Keratinocyte (primary cell): ENCODE measurements at regions not wholly inside any gene's neighbourhood (a gene's known extent, or its start where the extent isn't known, plus 50 kb on each side); places are given as distances from the start of the nearest gene placed in this dataset.

Source experiments
- DNase-seq: peaks from one replicate; pipeline ENCODE4 v3.0.0-alpha.2; 2011; ENCODE audit warnings: low read depth, missing footprints, low spot score
- FAIRE-seq: peaks from 2 replicates; lab custom pipeline; 2011; peaks lifted over from hg19 to GRCh38; lab: Jason Lieb, UNC
- H2AFZ ChIP-seq: 2 replicates; pipeline ENCODE4 v1.6.0; 2012; ENCODE audit warnings: low read length, control low read depth, inconsistent platforms; ENCODE audit not compliant: control insufficient read depth
- H3K27ac ChIP-seq: 2 replicates; pipeline ENCODE4 v1.5.1; 2011; ENCODE audit warnings: low read length; ENCODE audit not compliant: control insufficient read depth, insufficient read depth
- H3K27me3 ChIP-seq: 3 replicates; pipeline ENCODE4 v1.6.0; 2011; ENCODE audit warnings: low read length; ENCODE audit not compliant: control insufficient read depth, insufficient read depth; ENCODE audit errors: extremely low read depth
- H3K36me3 ChIP-seq, 2 experiments: 2 replicates in 1 of 2; 3 replicates in 1 of 2; pipeline ENCODE4 v1.5.1; 2011; ENCODE audit warnings: low read length in 2 of 2, mild to moderate bottlenecking in 1 of 2; ENCODE audit not compliant: control insufficient read depth in 2 of 2, insufficient read depth in 2 of 2; ENCODE audit errors: extremely low read depth in 1 of 2
- H3K4me1 ChIP-seq: 3 replicates; pipeline ENCODE4 v1.5.1; 2011; ENCODE audit warnings: low read length; ENCODE audit not compliant: control insufficient read depth, insufficient read depth; ENCODE audit errors: extremely low read depth
- H3K4me2 ChIP-seq: 3 replicates; pipeline ENCODE4 v1.6.0; 2011; ENCODE audit warnings: low read depth, low read length; ENCODE audit not compliant: control insufficient read depth, insufficient read depth; ENCODE audit errors: extremely low read depth
- H3K4me3 ChIP-seq, 3 experiments: fragments of 200-600 bp in 1 of 3; sonication (generic) in 1 of 3; 2 replicates in 2 of 3; 3 replicates in 1 of 3; pipeline ENCODE4 v1.5.1; 2011 to 2016; ENCODE audit warnings: low read length in 3 of 3, mild to moderate bottlenecking in 3 of 3, control low read depth in 2 of 3, inconsistent platforms in 1 of 3, low read depth in 1 of 3, mixed read lengths in 1 of 3, mixed run types in 1 of 3, moderate library complexity in 1 of 3; ENCODE audit not compliant: control insufficient read depth in 2 of 3, insufficient read depth in 2 of 3; ENCODE audit errors: extremely low read depth in 1 of 3
- H3K79me2 ChIP-seq: 2 replicates; pipeline ENCODE4 v1.6.0; 2012; ENCODE audit warnings: low read length; ENCODE audit not compliant: control insufficient read depth, insufficient read depth
- H3K9ac ChIP-seq: 3 replicates; pipeline ENCODE4 v1.6.0; 2011; ENCODE audit warnings: low read length; ENCODE audit not compliant: control insufficient read depth, insufficient read depth; ENCODE audit errors: extremely low read depth
- H3K9me1 ChIP-seq: 3 replicates; pipeline ENCODE4 v1.6.0; 2011; ENCODE audit warnings: low read length; ENCODE audit not compliant: control insufficient read depth, insufficient read depth; ENCODE audit errors: extremely low read depth
- H3K9me3 ChIP-seq: 2 replicates; pipeline ENCODE4 v1.5.1; 2012; ENCODE audit warnings: low read depth, low read length; ENCODE audit not compliant: control insufficient read depth
- H4K20me1 ChIP-seq: 3 replicates; pipeline ENCODE4 v1.6.0; 2011; ENCODE audit warnings: low read length; ENCODE audit not compliant: control insufficient read depth, insufficient read depth; ENCODE audit errors: extremely low read depth
- EZH2 ChIP-seq: IDR thresholded peaks from one replicate; pipeline ENCODE4 v1.6.1; 2012; ENCODE audit warnings: inconsistent platforms, mild to moderate bottlenecking, low read length, moderate library complexity
- dilution Hi-C: fragments of 300-500 bp; cut with MboI; formaldehyde crosslinking; loops from one replicate; pipeline ENCODE4 v1.7.0; 2020; ENCODE audit warnings: low sequenced_read_pairs; ENCODE audit not compliant: extremely low pct_ligation_motif_present
- TF ChIP-seq, protein P1 (sequence below), 3 experiments: IDR thresholded peaks in 1 of 3; conservative IDR thresholded peaks in 1 of 3; optimal IDR thresholded peaks in 1 of 3; 2 replicates in 2 of 3; 3 replicates in 1 of 3; pipeline versions ENCODE3 to v1.5.1; 2011; ENCODE audit warnings: low read length in 3 of 3, mild to moderate bottlenecking in 3 of 3, moderate library complexity in 2 of 3, control low read depth in 1 of 3, inconsistent platforms in 1 of 3; ENCODE audit not compliant: insufficient read depth in 2 of 3; ENCODE audit errors: extremely low read depth in 1 of 3

DNA sequence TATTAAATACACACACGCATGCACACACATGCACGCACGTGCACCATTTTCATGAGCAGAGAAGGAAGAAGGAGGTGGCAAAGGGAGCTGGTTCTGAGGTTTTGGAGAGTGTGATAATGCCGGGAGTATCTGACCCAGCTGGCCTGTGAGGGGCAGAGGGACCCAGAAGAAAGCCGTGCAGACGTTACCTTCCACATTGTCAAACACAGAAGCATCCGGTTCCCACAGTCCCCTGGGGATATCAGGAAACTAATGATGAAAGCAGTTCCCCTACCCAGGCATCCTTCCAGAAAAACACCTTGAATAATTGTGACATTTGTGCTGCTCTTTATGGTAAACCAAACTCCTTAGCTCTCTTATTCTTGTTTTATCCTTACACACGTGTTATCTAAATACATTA is 85.7 kb upstream of the FAM180A start:
- DNase-seq (no peak), FAIRE-seq (no peak)
- no peak overlapping the region for H3K4me3 ChIP-seq
- no peaks in the 10 kb centered on the region for H3K9me3 ChIP-seq
- H3K36me3 ChIP-seq, result no peaks in the 10 kb centered on the region
- no peaks in the 10 kb centered on the region for H3K4me1 ChIP-seq
- H3K27me3 ChIP-seq, result no peaks in the 10 kb centered on the region
- no peak overlapping the region for H3K27ac ChIP-seq
- no peaks in the 10 kb centered on the region for H3K9me1 ChIP-seq
- dilution Hi-C loops, result no loop called here
- no peak overlapping the region for H3K9ac ChIP-seq
- TF ChIP-seq, protein P1, sequence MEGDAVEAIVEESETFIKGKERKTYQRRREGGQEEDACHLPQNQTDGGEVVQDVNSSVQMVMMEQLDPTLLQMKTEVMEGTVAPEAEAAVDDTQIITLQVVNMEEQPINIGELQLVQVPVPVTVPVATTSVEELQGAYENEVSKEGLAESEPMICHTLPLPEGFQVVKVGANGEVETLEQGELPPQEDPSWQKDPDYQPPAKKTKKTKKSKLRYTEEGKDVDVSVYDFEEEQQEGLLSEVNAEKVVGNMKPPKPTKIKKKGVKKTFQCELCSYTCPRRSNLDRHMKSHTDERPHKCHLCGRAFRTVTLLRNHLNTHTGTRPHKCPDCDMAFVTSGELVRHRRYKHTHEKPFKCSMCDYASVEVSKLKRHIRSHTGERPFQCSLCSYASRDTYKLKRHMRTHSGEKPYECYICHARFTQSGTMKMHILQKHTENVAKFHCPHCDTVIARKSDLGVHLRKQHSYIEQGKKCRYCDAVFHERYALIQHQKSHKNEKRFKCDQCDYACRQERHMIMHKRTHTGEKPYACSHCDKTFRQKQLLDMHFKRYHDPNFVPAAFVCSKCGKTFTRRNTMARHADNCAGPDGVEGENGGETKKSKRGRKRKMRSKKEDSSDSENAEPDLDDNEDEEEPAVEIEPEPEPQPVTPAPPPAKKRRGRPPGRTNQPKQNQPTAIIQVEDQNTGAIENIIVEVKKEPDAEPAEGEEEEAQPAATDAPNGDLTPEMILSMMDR (optimal IDR thresholded peaks at IDR 0.05 in 1 of 3, IDR thresholded peaks at IDR 0.05 in 1 of 3, conservative IDR thresholded peaks at IDR 0.05 in 1 of 3; ENCODE audit: extremely low read depth in 1 of 3, insufficient read depth in 2 of 3, low read length in 3 of 3), result no peak
- TF ChIP-seq EZH2, result no peak
- H4K20me1 ChIP-seq, result no peaks in the 10 kb centered on the region
- H2AFZ ChIP-seq, result no peak overlapping the region
- H3K79me2 ChIP-seq, result no peaks in the 10 kb centered on the region
- no peak overlapping the region for H3K4me2 ChIP-seq

GRCh38 chr7:135833642-135834041 is 85.0 kb upstream of the FAM180A start:
- Histone ChIP-seq H3K79me2 (no peaks in the 10 kb centered on the region), H4K20me1 (no peaks in the 10 kb centered on the region), H3K9ac (no peak overlapping the region), H3K36me3 (no peaks in the 10 kb centered on the region), H3K4me1 (no peaks in the 10 kb centered on the region), H3K27ac (no peak overlapping the region), H3K9me1 (no peaks in the 10 kb centered on the region), H3K9me3 (no peaks in the 10 kb centered on the region), H3K4me3 (no peak overlapping the region), H2AFZ (no peak overlapping the region), H3K4me2 (no peak overlapping the region), H3K27me3 (peaks cover 2% of the 10 kb centered on the region)
- no peak for DNase-seq
- no peak for FAIRE-seq
- TF ChIP-seq EZH2, result no peak
- TF ChIP-seq, protein P1 (optimal IDR thresholded peaks at IDR 0.05 in 1 of 3, IDR thresholded peaks at IDR 0.05 in 1 of 3, conservative IDR thresholded peaks at IDR 0.05 in 1 of 3; ENCODE audit: extremely low read depth in 1 of 3, insufficient read depth in 2 of 3, low read length in 3 of 3), result no peak
- dilution Hi-C loops, result no loop called here
